NOMO-1 treated with dmso at 0.1 percent for 144 hours (cell line): ENCODE measurements at regions not wholly inside any gene's neighbourhood (a gene's known extent, or its start where the extent isn't known, plus 50 kb on each side); places are given as distances from the start of the nearest gene placed in this dataset.
"Not testable (repeated sequence)": the region's sequence is repeated elsewhere in the genome, so short reads cannot be mapped to it uniquely, and the experiment has no call there.

ENCODE experiments used
- DNase-seq: peaks from one replicate; lab custom pipeline; 2025; ENCODE audit not compliant: unreplicated experiment; lab: John Stamatoyannopoulos, UW

GRCh38 chr6:128738112-128738511 is 144.8 kb upstream of the LAMA2 start:
- DNase-seq = no peak

- no peak for DNase-seq
Measured at GRCh38 chr6:128736780-128737179, 146.2 kb upstream of the LAMA2 start.

- DNase-seq = no peak
Measured at GRCh38 chr6:128731249-128732165, 151.4 kb upstream of the LAMA2 start.

- DNase-seq = no peak
Measured at GRCh38 chr6:128727500-128727899, 155.4 kb upstream of the LAMA2 start.

- peak; percentile 1 for DNase-seq
Measured at GRCh38 chr6:128725271-128726233, 157.4 kb upstream of the LAMA2 start.

- no peak for DNase-seq
Measured at GRCh38 chr6:128724738-128725137, 158.2 kb upstream of the LAMA2 start.

- DNase-seq = no peak
Measured at GRCh38 chr6:128723667-128724066, 159.3 kb upstream of the LAMA2 start.

- DNase-seq = no peak
Measured at GRCh38 chr6:128720891-128721290, 162.0 kb upstream of the LAMA2 start.

- DNase-seq = no peak
Measured at GRCh38 chr6:128719786-128720185, 163.2 kb upstream of the LAMA2 start.

GRCh38 chr6:128713461-128713860 is 169.5 kb upstream of the LAMA2 start:
- DNase-seq = no peak

- DNase-seq = no peak
Measured at GRCh38 chr6:128712898-128713297, 170.0 kb upstream of the LAMA2 start.

- DNase-seq = no peak
Measured at GRCh38 chr6:128711149-128711548, 171.8 kb upstream of the LAMA2 start.

- DNase-seq = no peak
Measured at GRCh38 chr6:128710315-128710714, 172.6 kb upstream of the LAMA2 start.

GRCh38 chr6:128704601-128705000 is 178.3 kb upstream of the LAMA2 start:
- DNase-seq = no peak

GRCh38 chr6:128703794-128704193 is 179.1 kb upstream of the LAMA2 start:
- not testable (repeated sequence) for DNase-seq

GRCh38 chr6:128696691-128697689 is 176.6 kb upstream of the PTPRK start:
- DNase-seq = no peak

GRCh38 chr6:128694303-128695009 is 174.1 kb upstream of the PTPRK start:
- DNase-seq = no peak

- DNase-seq = no peak
Measured at GRCh38 chr6:128690063-128690462, 169.7 kb upstream of the PTPRK start.

GRCh38 chr6:128686084-128686483 is 165.7 kb upstream of the PTPRK start:
- no peak for DNase-seq

GRCh38 chr6:128676456-128676855 is 156.1 kb upstream of the PTPRK start:
- DNase-seq = no peak
